ENCODE measurements at regions not wholly inside any gene's neighbourhood (a gene's known extent, or its start where the extent isn't known, plus 50 kb on each side); places are given as distances from the start of the nearest gene placed in this dataset.
"Not testable (repeated sequence)": the region's sequence is repeated elsewhere in the genome, so short reads cannot be mapped to it uniquely, and the experiment has no call there.

- no peak for DNase-seq (ENCODE audit: low read depth)
Observed at GRCh38 chr2:129806990-129807389, 172.5 kb upstream of the RAB6C start.

GRCh38 chr2:129807642-129808338, 171.7 kb upstream of the RAB6C start:
- DNase-seq (ENCODE audit: low read depth) = not testable (repeated sequence)

GRCh38 chr2:129810521-129810920, 168.9 kb upstream of the RAB6C start:
- DNase-seq (ENCODE audit: low read depth) = no peak

- DNase-seq (ENCODE audit: low read depth) = no peak
Observed at GRCh38 chr2:129812071-129812470, 167.4 kb upstream of the RAB6C start.

GRCh38 chr2:129812654-129813053, 166.8 kb upstream of the RAB6C start:
- no peak for DNase-seq (ENCODE audit: low read depth)

GRCh38 chr2:129813404-129813803, 166.1 kb upstream of the RAB6C start:
- no peak for DNase-seq (ENCODE audit: low read depth)

- DNase-seq (ENCODE audit: low read depth) = no peak
Observed at GRCh38 chr2:129816813-129817574, 162.5 kb upstream of the RAB6C start.

GRCh38 chr2:129819855-129820254, 159.6 kb upstream of the RAB6C start:
- DNase-seq (ENCODE audit: low read depth) = no peak

GRCh38 chr2:129820908-129821307, 158.6 kb upstream of the RAB6C start:
- no peak for DNase-seq (ENCODE audit: low read depth)

GRCh38 chr2:129821445-129821844, 158.0 kb upstream of the RAB6C start:
- no peak for DNase-seq (ENCODE audit: low read depth)

- DNase-seq (ENCODE audit: low read depth) = no peak
Observed at GRCh38 chr2:129823044-129823443, 156.4 kb upstream of the RAB6C start.

- no peak for DNase-seq (ENCODE audit: low read depth)
Observed at GRCh38 chr2:129827311-129828090, 152.0 kb upstream of the RAB6C start.

GRCh38 chr2:129828792-129829191, 150.7 kb upstream of the RAB6C start:
- no peak for DNase-seq (ENCODE audit: low read depth)

GRCh38 chr2:129829588-129829987, 149.9 kb upstream of the RAB6C start:
- DNase-seq (ENCODE audit: low read depth) = no peak

- DNase-seq (ENCODE audit: low read depth) = no peak
Observed at GRCh38 chr2:129831018-129831417, 148.4 kb upstream of the RAB6C start.

GRCh38 chr2:129833465-129833864, 146.0 kb upstream of the RAB6C start:
- DNase-seq (ENCODE audit: low read depth) = not testable (repeated sequence)

GRCh38 chr2:129847043-129847442, 132.4 kb upstream of the RAB6C start:
- DNase-seq (ENCODE audit: low read depth) = no peak

GRCh38 chr2:129849559-129850160, 129.8 kb upstream of the RAB6C start:
- DNase-seq (ENCODE audit: low read depth) = peak; percentile 76

- DNase-seq (ENCODE audit: low read depth) = no peak
Observed at GRCh38 chr2:129857200-129857599, 122.3 kb upstream of the RAB6C start.

- no peak for DNase-seq (ENCODE audit: low read depth)
Observed at GRCh38 chr2:129859175-129859574, 120.3 kb upstream of the RAB6C start.

GRCh38 chr2:129860088-129860487, 119.4 kb upstream of the RAB6C start:
- DNase-seq (ENCODE audit: low read depth) = no peak
